Endothelial cell of umbilical vein (primary cell): ENCODE measurements at regions not wholly inside any gene's neighbourhood (a gene's known extent, or its start where the extent isn't known, plus 50 kb on each side); places are given as distances from the start of the nearest gene placed in this dataset.

Experiments used
- CTCF ChIP-seq, 2 donors: IDR thresholded peaks; 1 replicate in 1 of 2; 2 replicates in 1 of 2; pipeline ENCODE4 v1.5.1; 2011; ENCODE audit warnings: low read length in 2 of 2, mild to moderate bottlenecking in 2 of 2, moderate library complexity in 2 of 2, control low read depth in 1 of 2, inconsistent platforms in 1 of 2, low read depth in 1 of 2; ENCODE audit not compliant: insufficient read depth in 1 of 2; ENCODE audit errors: extremely low read depth in 1 of 2
- EZH2 ChIP-seq: IDR thresholded peaks from 2 replicates; pipeline ENCODE4 v1.6.1; 2012; ENCODE audit warnings: borderline replicate concordance, low read depth, mild to moderate bottlenecking, moderate library complexity, low read length, inconsistent platforms; ENCODE audit not compliant: severe bottlenecking
- GATA2 ChIP-seq: IDR thresholded peaks from 2 replicates; pipeline ENCODE4 v1.7.0; 2011; ENCODE audit warnings: low read depth, mild to moderate bottlenecking, moderate library complexity, mixed read lengths, low read length; ENCODE audit not compliant: insufficient read length, insufficient read depth
- JUN ChIP-seq: IDR thresholded peaks from 2 replicates; pipeline ENCODE4 v1.6.1; 2011; ENCODE audit warnings: borderline replicate concordance, low read depth; ENCODE audit not compliant: insufficient read length, insufficient read depth
- MAX ChIP-seq: IDR thresholded peaks from 2 replicates; pipeline ENCODE4 v1.6.1; 2011; ENCODE audit not compliant: insufficient read depth, insufficient read length
- MYC ChIP-seq: IDR thresholded peaks from one replicate; pipeline ENCODE4 v1.6.1; 2011; ENCODE audit warnings: mild to moderate bottlenecking, low read depth, low read length
- POLR2A ChIP-seq: IDR thresholded peaks from 2 replicates; pipeline ENCODE4 v1.6.1; 2012; ENCODE audit warnings: low read depth, mild to moderate bottlenecking, control low read depth, low read length
- POLR2AphosphoS5 ChIP-seq: IDR thresholded peaks from 2 replicates; pipeline ENCODE4 v1.6.1; 2012; ENCODE audit warnings: low read depth, mild to moderate bottlenecking, control low read depth, low read length, moderate library complexity; ENCODE audit not compliant: insufficient read depth

DNA sequence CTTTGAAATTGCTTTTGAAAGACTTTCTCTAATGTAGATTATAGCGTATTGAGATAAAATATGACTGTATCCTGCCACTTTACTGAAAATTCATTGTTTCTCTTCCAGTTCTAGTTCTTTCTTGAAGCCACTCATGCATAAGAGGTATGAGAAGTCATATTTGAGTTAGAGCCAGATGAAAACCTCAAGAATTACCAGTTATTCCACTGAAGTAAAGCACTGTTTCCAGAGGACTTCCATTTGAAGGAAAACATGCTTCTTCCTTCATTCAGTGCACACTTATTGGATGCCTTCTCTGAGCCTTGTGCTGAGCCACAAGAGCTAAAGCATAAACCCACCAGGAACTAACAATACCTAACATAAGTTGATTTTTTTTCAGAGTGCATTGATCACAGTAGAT lies 513.4 kb downstream of the ZNF385D start:
- no peak for TF ChIP-seq POLR2AphosphoS5
- TF ChIP-seq CTCF (IDR thresholded peaks at IDR 0.05; ENCODE audit: extremely low read depth in 1 of 2, insufficient read depth in 1 of 2, low read depth in 1 of 2, low read length in 2 of 2): no peak
- no peak for TF ChIP-seq MYC
- no peak for TF ChIP-seq POLR2A
- no peak for TF ChIP-seq JUN
- TF ChIP-seq EZH2: no peak
- no peak for TF ChIP-seq GATA2
- no peak for TF ChIP-seq MAX
